ENCODE measurements at regions not wholly inside any gene's neighbourhood (a gene's known extent, or its start where the extent isn't known, plus 50 kb on each side); places are given as distances from the start of the nearest gene placed in this dataset.

DNA sequence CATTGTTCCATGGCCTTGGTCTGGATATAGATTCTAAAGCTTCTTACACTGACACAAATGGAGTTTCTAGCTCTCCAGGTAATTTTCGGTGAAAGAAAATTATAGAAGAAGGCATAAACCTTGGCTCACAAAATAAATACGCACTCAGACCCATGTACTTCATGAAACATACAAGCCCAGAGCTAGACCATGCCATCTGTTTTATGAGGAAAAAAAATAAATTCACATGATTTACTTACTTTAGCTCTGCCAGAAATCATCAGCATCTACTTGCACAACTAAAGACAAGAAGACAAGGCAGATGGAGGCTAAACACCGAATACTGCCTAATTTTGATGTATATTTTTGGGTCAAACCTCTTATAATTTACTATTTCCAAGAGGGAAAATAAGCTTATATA, 197.4 kb upstream of the KLF14 start:
- DNase-seq = no peak

DNA sequence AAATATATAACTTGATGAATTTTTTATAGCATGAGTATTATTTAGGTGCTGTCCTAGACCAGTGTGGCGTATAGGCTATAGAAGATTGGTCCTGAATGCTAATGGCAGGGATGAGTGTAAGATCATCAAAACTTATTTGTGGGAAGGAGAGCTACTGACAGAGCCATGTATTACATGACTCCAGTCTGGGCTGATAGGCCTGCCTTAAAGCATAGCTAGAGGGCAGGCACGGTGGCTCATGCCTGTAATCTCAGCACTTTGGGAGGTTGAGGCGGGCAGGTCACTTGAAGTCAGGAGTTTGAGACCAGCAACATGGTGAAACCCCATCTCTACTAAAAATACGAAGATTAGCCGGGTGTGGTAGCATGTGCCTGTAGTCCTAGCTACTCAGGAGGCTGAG, 198.1 kb upstream of the KLF14 start:
- peak in 1 of 2 donors; percentile 16 for DNase-seq

DNA sequence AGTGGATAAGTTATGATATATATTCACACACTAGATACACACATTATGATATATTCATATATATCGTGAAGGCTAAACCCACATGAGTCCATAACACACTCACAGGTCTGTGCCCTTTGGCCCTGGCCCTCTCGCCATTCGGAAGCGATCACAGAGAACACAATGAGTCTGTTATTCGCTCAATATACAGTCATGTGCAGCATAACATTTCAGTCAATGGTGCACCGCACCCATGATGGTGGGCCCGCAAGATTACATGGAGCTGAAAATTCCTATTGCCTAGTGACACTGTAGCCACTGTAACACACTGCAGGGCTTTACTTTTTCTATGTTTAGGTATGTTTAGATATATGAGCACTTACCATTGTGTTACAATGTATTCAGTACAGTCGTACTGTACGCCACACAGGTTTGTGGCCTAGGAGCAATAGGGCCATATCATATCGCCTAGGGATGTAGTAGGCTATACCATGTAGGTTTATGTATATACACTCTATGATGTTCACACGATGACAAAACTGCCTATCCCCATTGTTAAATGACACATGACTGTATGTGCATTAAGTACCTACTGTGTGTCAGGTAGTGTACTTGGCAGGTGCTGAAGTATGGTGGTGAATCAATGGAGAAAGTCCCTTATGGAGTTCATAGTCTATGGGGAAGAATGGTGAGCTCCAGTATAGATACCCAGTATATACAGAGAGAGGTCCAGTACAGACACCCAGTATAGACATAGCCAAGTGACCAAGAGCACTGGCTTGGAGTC, 198.8 kb upstream of the KLF14 start:
- DNase-seq = peak in 1 of 2 donors; percentile 27

DNA sequence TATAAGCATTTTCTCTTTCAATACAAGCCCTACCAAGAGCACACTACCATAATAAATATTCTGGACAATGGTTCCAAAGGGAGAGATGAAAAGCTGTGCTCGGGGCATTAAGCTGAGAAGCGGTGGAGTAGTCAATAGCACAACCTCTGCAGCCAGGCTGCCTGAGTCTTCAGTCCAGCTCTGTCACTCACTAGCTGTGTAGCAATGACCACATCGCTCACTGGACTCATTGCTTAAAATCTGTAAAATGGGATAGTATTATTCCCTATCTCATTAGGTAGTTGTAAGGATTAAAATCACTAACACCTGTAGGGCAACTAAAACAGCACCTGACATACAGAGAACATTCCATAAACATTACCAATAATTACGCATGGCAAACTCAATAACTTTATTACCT, 199.9 kb upstream of the KLF14 start:
- no peak for DNase-seq

DNA sequence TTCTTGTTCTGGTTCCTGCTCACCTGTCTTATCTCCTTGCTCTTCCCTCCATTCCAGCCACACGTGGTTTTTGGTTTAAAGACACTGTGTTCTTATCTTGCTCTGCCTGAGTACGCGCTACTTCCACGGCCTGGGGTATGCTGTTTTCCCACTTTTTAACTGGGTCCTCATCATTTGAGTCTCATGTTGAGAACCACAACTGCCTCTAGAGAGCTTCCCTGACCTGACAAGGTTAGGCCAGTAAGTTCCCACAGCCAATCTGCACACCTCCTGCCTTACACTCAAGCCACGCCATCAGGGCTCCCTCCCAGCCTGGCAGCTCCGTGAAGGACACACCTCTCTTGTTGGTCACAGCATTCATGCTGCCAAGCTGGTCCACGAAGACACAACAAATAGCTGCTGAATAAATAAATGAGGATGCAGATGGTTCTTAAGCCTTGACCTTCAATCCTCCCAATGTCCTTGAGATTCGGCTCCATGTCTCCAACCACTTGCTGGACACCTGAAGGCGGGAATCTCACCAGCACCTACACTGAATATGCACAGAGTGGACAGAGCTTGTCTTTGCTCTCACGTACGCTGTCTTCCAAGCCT, 201.7 kb upstream of the KLF14 start:
- DNase-seq = peak in 1 of 2 donors; percentile 21

DNA sequence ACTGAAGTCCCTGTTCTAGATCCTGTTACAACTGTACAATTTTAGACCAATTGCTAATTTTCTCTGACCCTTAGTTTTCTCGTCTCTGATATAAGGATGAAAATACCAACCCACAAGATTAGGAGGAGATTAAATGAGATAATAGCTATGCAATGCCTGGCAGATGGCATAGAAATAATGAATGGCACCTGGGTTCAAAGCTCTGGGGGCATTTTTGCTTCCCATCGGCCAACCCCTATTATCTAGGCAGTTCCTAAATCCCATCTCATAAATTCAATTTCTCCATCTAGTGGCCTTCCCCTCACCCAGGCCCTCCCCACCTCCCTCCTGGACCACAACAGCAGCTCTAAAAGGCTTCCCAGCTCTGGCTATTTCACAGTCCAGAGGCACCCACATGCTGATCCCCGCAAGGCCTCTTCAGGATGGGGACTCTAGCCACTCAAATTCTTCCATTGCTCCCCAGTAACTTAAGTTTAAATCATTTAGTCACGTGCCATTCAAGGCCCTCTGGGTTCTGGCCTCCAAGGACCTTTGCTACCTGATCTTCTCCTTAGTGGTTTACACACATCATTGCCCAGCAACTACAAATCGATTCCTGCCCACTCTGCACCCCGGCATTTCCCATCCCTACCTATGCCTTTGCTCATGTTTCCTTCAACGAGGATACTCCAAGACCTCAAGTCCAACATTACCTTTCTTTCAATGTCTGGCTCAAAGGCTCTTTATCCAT, 202.4 kb upstream of the KLF14 start:
- DNase-seq = no peak

DNA sequence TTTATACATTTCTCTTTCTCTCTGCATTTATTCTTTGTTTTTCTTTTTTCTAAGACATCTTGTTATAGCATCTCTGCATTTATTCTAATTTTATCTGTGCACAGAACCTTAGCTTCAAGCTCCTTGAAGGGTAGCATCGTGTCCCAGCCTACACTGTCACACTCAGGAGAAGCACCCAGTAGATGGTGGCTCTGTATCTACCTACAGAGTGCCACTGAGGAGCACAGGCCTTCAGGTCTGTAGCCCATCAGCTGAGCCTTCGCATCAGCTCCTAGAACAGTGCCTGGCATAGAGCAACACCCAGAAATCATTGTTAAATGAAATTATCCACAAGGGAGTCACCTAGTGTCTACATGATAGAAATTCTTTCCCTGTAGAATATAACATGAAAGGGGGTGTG, 203.0 kb upstream of the KLF14 start:
- peak in 1 of 2 donors; percentile 16 for DNase-seq

DNA sequence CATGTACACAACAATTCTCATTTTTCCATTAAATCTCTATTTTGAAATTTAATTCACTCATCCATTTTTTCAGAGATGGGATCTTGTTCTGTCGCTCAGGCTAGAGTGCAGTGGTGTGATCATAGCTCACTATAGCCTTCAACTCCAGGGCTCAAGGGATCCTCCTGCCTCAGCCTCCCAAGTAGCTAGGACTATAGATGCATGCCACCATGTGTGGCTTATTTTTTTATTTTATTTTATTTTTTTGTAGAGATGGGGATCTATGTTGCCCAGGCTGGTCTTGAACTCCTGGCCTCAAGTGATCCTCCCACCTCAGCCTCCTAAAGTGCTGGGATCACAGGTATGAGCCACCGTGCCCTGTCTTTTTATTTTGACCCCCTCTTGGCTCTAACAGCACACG, 203.8 kb upstream of the KLF14 start:
- DNase-seq = peak in 1 of 2 donors; percentile 13

DNA sequence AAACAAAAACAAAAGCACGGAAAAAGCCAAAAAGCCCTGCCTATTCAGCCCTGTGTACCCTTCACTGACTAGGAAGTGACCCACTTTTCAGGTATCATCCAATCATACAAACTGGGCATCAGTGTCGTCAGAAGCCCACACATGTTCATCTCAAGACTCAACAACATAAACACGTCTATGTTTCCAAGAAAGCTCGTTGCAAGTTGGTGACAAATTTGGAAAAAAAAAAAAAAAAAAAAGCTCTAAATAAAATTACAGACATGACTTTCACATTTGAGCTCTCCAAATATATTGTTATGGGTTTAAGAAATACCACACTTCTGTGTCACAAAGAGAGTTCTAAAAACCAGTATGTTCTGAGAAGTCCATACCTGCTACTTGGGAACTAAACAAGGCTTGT, 204.7 kb upstream of the KLF14 start:
- DNase-seq = no peak

DNA sequence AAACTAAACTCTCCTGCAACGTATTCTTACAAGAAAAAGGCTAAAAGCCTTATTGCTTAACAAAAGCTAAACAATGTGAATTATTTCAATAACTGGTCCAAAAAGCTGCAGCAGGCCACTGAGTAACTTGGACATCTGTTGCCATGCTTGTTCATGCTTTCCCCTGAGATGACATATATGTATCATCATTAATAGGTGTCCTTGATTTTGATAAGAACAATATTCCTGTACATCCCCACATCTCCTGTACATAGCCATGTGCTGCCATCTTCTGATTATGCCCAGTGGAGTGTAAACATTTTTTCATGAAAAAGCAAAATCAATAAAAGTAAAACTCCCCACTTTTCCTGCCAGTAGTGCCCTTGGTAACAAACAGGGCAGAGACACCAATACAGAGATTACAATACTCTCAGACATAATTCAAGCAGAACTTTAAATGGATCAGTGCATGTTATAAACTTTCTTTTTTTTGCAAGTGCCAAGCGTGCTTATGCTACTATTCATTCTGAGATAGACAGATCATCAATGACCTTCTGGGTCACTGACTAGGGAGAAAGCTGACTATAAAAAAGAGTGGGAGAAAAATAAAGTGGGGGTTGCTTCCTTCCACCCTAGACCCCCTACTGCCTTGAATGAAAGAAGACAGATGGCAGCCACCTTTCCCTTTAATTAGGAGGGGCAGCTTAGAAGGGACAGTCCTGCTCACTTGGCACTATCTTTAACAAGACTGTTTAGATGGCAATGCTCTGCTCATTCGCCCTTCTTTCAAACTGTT, 205.5 kb upstream of the KLF14 start:
- peak in 1 of 2 donors; percentile 14 for DNase-seq

DNA sequence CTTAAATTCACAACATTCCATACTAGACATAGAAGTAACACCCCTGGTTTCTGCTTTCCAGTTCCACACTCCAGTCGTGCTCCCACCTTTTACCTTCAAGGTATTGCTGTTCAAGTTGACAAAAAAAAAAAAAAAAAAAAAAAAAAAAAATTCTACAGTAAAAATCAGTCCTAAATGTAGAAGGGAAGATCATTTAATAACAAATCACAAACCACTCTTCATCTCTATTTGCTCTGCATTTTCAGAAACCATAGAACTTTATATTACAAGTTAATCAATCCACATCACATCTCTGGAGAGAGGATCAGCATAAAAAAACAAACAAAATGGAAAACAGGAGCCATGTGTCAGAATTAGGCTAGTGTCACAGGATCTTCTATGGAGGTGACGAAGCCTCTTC, 206.3 kb upstream of the KLF14 start:
- no peak for DNase-seq

DNA sequence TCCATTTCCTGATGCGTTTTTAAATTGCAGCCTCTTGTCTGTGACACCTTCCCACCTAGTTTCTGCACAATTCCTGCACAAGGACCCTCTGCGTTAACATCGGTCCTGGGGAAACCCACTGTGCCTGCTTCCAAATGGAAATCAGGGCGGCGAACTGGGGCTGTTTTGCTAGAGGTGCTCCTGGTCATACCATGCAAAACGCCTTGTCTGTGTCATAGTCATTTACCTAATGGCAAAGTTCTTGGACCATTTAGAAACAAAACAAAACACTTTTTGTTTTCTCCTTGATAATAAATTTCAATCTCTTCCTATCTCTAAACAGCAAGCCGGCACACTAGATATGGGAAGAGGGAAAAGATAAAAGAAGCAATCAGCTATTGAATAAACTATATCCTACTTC, 206.9 kb upstream of the KLF14 start:
- DNase-seq = no peak

DNA sequence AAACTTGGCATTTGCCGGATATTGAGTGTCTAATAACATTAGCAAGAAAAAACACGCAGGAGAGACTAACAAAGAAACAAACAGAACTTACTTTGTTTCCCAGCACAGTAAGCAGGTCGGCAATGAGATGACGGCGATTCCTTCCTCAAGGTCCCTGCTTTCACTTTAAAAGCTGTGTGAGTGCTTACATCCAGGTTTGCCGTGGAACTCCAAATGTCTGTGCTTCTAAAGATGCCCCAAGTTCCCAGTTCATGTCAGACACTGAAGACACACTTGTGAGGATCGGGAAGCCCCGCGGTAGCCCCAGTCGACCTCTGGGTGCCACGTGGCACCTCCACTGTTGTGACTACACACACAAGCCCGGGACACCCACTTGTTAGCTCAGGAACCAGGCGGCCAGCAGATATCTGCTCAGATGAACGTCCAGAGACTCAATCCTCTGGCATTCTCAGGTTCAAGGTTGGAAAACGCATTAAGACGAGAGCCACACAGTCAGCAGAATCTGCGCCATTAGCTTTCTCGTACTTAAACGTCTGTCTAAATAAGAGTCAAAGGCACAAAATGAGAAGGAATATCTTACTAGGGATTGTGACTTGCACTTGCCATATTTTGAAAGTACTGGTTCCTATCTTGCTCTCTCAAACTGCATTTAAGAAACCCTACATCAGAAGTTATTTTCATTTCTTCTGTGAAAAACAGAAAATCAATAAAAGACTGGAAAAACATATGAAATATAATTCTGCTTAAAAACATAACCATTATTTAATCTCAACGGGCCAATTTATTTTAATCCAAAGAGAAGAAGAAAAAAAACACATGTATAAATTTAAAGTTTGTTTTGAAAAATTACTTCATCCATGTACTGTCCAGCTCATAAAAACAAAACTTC, 207.6 kb upstream of the KLF14 start:
- peak in 1 of 2 donors; percentile 38 for DNase-seq

DNA sequence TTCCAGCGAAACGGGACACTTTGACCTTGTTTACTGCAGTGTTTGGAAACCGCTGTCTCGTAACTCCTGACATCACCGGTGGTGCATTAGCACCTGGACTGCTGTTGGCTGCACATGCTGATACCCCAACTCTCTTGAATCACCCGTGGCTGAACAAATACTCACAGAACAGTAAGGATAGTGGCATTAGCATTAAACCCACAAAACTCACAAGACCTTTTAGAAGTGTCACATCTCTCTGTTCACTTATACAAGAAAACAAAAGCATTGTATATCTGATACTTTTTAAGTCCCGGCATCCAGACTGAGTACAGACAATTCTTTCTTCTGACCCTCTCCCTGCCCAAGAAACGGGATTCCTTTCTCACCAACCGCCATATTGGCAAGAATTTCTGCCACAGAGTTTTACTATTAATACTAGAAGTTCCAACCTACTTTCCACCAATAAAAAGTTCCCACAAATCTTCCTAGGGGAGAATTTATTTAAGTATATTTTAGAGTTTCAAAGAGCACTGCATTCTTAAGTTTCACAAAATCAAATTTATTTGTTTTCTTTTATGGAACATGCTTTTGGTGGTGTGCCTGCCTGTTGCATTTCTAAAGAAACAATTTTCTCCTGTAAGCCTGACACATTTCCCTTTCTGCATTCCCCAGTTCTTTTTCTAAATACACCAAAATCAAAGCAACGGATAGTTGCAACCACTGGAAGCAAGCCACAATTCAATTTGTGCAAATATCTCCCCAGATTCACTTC, 208.4 kb upstream of the KLF14 start:
- DNase-seq = no peak

DNA sequence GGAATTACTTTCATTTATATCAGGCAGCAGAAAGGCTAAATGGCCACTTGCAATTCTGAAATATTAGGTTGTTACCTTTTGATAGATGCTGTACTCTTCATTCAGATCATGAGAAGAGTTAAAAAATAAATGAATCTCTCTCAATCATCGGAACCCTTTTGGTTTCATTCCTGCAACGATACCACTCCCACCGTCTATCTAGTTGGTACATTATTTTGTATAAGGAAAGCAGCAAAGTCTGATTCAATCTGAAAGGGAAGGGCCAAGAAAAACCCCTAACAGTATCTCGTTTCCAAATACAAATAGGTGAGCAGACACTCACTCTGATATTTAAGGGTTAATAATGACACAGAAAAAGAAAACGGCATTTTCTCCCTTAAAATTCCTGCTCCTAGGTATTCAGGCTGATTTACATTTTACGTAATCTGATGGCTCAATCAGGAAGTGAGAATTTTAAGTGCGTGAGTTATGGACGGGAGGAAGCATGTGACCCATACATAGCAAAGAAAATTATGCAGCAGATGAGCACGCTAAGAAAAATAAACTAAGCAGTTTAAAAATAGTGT, 209.4 kb upstream of the KLF14 start:
- no peak for DNase-seq

DNA sequence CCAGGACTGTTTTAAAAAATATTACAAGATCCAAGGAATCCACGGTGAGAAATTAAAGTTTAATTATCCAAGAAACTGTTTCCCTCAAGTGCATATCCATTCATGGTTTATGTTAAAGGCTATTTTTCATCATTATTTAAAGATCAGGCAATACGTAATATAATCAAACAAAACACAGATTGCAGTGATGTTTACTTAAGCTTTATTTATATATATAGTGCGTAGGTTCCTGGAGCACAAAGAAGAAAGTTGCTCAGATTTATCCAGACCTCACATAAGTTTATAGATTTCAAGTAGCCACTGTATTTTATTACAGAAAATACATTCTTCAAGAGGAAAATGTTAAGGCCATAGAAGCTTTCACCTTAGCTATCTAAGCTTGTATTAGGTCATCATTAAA, 210.0 kb upstream of the KLF14 start:
- no peak for DNase-seq

DNA sequence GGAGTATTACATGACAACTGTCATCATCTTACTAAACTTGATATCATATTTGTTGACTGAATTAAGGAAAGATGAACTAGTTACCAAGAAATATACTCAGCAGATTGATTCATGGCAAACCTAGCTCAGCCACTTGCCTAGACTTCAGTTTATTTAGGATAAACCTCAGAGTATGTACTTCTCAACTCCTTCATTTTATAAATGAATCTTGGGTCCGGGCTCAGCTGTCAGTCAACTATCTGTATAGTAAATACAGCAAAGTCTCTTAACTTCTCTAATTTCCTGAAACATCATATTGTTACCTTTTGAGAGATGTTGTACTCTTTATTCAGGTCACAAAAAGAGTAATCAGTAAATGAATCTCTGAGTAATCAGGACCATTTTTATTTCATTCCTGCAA, 211.0 kb upstream of the KLF14 start:
- DNase-seq = no peak

DNA sequence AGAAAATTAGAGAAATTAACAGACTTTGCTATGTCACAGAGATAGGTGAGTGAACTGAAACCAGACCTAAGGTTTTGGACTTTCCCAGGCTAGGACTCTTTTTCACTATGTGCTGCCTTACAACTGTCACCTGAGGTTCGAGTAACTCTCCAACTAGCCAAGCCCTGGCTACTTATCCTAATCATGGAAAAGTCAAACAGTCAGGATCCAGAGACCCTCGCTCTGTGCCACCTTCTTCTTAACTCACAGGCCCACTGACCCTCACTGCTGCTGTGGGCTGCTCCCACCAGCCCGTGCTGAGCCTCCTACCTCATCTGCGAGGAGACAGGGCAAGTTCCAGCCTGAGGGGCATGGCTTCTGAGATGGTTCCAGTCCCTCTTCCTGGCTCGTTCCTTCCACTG, 211.4 kb upstream of the KLF14 start:
- DNase-seq = no peak

DNA sequence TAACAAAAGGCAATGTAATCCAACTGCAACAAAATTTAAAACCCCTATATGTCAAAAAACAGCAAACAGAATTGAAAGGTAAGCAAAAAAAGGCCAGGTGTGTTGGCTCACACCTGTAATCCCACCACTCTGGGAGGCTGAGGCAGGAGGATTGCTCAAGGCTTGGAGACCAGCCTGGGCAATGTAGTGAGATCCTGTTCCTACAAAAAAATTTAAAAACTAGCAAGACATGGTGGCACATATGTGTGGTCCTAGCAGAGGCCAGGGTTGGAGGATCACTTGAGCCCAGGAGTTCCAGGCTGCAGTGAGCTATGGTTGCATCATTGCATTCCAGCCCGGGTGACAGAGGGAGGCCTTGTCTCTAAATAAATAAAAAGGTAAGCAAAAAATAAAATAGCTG, 212.1 kb upstream of the KLF14 start:
- no peak for DNase-seq

DNA sequence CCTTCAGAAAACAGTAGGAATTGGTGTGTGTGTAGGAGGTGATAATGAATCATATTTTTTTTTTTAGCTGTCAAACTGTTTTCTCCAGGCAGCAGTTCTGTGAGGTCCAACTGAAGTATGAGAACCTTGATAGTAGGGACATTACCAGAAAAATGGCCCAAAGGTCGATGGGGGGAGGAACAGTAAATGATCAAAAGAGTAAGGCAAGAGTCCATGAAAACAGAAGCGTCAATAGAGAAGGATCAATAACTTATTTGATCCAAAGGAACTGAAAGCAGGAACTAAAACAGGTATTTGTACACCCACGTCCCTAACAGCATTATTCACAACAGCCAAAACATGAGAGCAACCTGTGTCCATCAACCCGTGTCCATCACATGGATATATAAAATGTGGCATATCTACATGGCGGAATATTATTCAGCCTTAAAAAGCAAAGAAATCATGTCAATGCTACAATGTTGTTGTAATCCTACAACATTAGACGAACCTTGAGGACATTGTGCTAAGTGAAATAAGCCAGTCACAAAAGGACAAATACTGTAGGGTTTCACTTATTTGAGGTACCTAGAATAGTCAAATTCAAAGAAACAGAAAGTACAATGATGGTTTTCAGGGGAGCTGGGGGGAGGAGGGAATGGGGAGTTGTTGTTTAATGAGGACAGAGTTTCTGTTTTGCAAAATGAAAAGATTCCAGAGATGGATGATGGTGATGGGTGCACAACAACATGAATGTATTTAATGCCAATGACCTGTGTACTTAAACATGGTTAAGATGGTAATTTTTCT, 214.0 kb upstream of the KLF14 start:
- no peak for DNase-seq

Measured in stimulated activated CD4-positive, alpha-beta T cell treated with anti-CD3 and anti-CD28 coated beads, Interleukin-2, amount 100 ng/mL, for 24 hours (primary cell).